Erythroblast (primary cell): ENCODE measurements at regions not wholly inside any gene's neighbourhood (a gene's known extent, or its start where the extent isn't known, plus 50 kb on each side); places are given as distances from the start of the nearest gene placed in this dataset.
"Not testable (repeated sequence)": the region's sequence is repeated elsewhere in the genome, so short reads cannot be mapped to it uniquely, and the experiment has no call there.

Experiments used
- GATA1 ChIP-seq: IDR thresholded peaks from 2 replicates; pipeline ENCODE4 v1.6.1; 2011; ENCODE audit warnings: low read depth, mild to moderate bottlenecking, control low read depth, low read length, moderate library complexity
- POLR2A ChIP-seq: IDR thresholded peaks from 2 replicates; pipeline ENCODE4 v1.6.1; 2011; ENCODE audit warnings: mild to moderate bottlenecking, low read length

DNA sequence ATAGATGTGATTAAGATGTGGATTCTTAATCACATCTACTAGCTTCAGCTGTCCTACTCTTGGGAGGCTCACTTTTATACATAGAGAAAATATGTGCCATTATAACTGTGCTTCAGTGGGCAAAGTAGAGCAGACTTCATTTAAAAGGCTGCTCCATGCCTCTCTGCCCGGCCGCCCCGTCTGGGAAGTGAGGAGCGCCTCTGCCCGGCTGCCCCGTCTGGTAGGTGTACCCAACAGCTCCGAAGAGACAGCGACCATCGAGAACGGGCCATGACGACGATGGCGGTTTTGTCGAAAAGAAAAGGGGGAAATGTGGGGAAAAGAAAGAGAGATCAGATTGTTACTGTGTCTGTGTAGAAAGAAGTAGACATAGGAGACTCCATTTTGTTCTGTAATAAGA, 126.4 kb downstream of the TMX1 start:
- not testable (repeated sequence) for TF ChIP-seq POLR2A, GATA1
